ENCODE measurements at regions not wholly inside any gene's neighbourhood (a gene's known extent, or its start where the extent isn't known, plus 50 kb on each side); places are given as distances from the start of the nearest gene placed in this dataset.

DNA sequence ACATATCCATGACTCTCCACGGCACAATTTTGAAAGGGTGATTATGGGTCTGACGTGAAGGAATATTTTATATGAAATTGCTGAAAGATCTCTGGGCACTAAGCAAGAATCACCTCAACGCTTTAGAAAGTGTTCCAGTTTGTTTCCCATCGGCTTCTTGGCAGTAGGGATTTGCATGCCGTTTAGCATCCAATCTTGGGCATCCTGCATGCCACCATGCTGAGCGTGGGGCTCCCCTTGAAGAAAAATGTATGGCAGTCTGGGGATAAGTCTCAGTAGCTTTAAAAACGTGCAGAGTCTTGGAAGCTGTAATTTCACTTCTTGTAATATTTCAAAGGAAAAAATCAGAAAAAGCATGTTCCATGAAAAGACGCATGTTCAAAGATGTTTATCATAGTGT, 151.7 kb downstream of the DMRT2 start:
- TF ChIP-seq, protein P1, sequence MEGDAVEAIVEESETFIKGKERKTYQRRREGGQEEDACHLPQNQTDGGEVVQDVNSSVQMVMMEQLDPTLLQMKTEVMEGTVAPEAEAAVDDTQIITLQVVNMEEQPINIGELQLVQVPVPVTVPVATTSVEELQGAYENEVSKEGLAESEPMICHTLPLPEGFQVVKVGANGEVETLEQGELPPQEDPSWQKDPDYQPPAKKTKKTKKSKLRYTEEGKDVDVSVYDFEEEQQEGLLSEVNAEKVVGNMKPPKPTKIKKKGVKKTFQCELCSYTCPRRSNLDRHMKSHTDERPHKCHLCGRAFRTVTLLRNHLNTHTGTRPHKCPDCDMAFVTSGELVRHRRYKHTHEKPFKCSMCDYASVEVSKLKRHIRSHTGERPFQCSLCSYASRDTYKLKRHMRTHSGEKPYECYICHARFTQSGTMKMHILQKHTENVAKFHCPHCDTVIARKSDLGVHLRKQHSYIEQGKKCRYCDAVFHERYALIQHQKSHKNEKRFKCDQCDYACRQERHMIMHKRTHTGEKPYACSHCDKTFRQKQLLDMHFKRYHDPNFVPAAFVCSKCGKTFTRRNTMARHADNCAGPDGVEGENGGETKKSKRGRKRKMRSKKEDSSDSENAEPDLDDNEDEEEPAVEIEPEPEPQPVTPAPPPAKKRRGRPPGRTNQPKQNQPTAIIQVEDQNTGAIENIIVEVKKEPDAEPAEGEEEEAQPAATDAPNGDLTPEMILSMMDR (conservative IDR thresholded peaks at IDR 0.05; ENCODE audit: low read depth in 2 of 2), result no peak
- TF ChIP-seq POLR2AphosphoS5 (IDR thresholded peaks at IDR 0.05; ENCODE audit: low read depth) (no peak), JUNB (IDR thresholded peaks at IDR 0.05; ENCODE audit: unreplicated experiment) (no peak), EZH2 (IDR thresholded peaks at IDR 0.05; ENCODE audit: low read depth, unreplicated experiment) (no peak), ZNF114 (CRISPR knock-in tag; IDR thresholded peaks at IDR 0.05) (no peak), EZH2phosphoT487 (IDR thresholded peaks at IDR 0.05; ENCODE audit: unreplicated experiment) (no peak)
- TF ChIP-seq, protein P2, sequence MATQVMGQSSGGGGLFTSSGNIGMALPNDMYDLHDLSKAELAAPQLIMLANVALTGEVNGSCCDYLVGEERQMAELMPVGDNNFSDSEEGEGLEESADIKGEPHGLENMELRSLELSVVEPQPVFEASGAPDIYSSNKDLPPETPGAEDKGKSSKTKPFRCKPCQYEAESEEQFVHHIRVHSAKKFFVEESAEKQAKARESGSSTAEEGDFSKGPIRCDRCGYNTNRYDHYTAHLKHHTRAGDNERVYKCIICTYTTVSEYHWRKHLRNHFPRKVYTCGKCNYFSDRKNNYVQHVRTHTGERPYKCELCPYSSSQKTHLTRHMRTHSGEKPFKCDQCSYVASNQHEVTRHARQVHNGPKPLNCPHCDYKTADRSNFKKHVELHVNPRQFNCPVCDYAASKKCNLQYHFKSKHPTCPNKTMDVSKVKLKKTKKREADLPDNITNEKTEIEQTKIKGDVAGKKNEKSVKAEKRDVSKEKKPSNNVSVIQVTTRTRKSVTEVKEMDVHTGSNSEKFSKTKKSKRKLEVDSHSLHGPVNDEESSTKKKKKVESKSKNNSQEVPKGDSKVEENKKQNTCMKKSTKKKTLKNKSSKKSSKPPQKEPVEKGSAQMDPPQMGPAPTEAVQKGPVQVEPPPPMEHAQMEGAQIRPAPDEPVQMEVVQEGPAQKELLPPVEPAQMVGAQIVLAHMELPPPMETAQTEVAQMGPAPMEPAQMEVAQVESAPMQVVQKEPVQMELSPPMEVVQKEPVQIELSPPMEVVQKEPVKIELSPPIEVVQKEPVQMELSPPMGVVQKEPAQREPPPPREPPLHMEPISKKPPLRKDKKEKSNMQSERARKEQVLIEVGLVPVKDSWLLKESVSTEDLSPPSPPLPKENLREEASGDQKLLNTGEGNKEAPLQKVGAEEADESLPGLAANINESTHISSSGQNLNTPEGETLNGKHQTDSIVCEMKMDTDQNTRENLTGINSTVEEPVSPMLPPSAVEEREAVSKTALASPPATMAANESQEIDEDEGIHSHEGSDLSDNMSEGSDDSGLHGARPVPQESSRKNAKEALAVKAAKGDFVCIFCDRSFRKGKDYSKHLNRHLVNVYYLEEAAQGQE (IDR thresholded peaks at IDR 0.05; ENCODE audit: unreplicated experiment), result no peak

Measured in GM23338 (cell line).